Activated CD8-positive, alpha-beta T cell treated with anti-CD3 and anti-CD28 coated beads for 36 hours (primary cell): ENCODE measurements at regions not wholly inside any gene's neighbourhood (a gene's known extent, or its start where the extent isn't known, plus 50 kb on each side); places are given as distances from the start of the nearest gene placed in this dataset.
"Not testable (repeated sequence)": the region's sequence is repeated elsewhere in the genome, so short reads cannot be mapped to it uniquely, and the experiment has no call there.

Experiments used
- ATAC-seq: fragments of 200-7000 bp; cut with Tn5 transposase; one replicate; pipeline ENCODE4 v1.10.0; 2021; ENCODE audit warnings: mild to moderate bottlenecking, moderate library complexity
- CTCF ChIA-PET: fragments of 350-600 bp; sonication (Branson Sonifier 250); formaldehyde crosslinking; loops from one replicate; lab custom pipeline; 2021; ENCODE audit warnings: antibody characterized with exemption; lab: Charles Lee
- POLR2A ChIA-PET: fragments of 350-600 bp; sonication (Branson Sonifier 250); formaldehyde crosslinking; loops from one replicate; lab custom pipeline; 2021; ENCODE audit warnings: antibody characterized with exemption; lab: Charles Lee
- DNase-seq: peaks from one replicate; pipeline ENCODE4 v3.0.0-alpha.2; 2020
- H3K27ac Mint-ChIP-seq: one replicate; pipeline ENCODE4 v1.8.0; 2021; ENCODE audit warnings: mild to moderate bottlenecking, mixed read lengths
- H3K27me3 Mint-ChIP-seq: one replicate; pipeline ENCODE4 v1.8.0; 2021; ENCODE audit warnings: mixed read lengths
- H3K36me3 Mint-ChIP-seq: one replicate; pipeline ENCODE4 v1.8.0; 2021; ENCODE audit warnings: low read depth, mixed read lengths
- H3K4me1 Mint-ChIP-seq: one replicate; pipeline ENCODE4 v1.8.0; 2021; ENCODE audit warnings: low read depth, mixed read lengths
- H3K4me3 Mint-ChIP-seq: one replicate; pipeline ENCODE4 v1.8.0; 2021; ENCODE audit warnings: mild to moderate bottlenecking, moderate library complexity, mixed read lengths
- H3K9me3 Mint-ChIP-seq: one replicate; pipeline ENCODE4 v1.8.0; 2021; ENCODE audit warnings: mixed read lengths
- CTCF ChIP-seq: fragments of 200-600 bp; IDR thresholded peaks from one replicate; pipeline ENCODE4 v1.8.0; 2022; ENCODE audit warnings: antibody characterized with exemption, mild to moderate bottlenecking
- intact Hi-C: fragments of 100-400 bp; cut with micrococcal nuclease; formaldehyde crosslinking; loops from one replicate; pipeline ENCODE4 v1.10.0; 2022

GRCh38 chr6:6486595-6486994, 101.9 kb upstream of the LY86 start:
- ChIA-PET CTCF (no interaction called here), POLR2A (no interaction called here)
- H3K4me3 Mint-ChIP-seq: no peak overlapping the region
- TF ChIP-seq CTCF: no peak
- no peak overlapping the region for H3K27ac Mint-ChIP-seq
- no peaks in the 10 kb centered on the region for H3K4me1 Mint-ChIP-seq
- no peaks in the 10 kb centered on the region for H3K36me3 Mint-ChIP-seq
- no peaks in the 10 kb centered on the region for H3K27me3 Mint-ChIP-seq
- no peaks in the 10 kb centered on the region for H3K9me3 Mint-ChIP-seq
- DNase-seq (no peak), ATAC-seq (no peak)
- intact Hi-C loops: no loop called here

GRCh38 chr6:6491761-6492160, 96.8 kb upstream of the LY86 start:
- no peak for TF ChIP-seq CTCF
- intact Hi-C loops: no loop called here
- no peak for DNase-seq
- Mint-ChIP-seq H3K36me3 (no peaks in the 10 kb centered on the region), H3K4me1 (peaks cover 7% of the 10 kb centered on the region), H3K27me3 (peaks cover 3% of the 10 kb centered on the region), H3K4me3 (no peak overlapping the region), H3K9me3 (no peaks in the 10 kb centered on the region), H3K27ac (no peak overlapping the region)
- ATAC-seq: no peak
- ChIA-PET CTCF (interaction anchor here (0.6 kb wide), 1 partner anchor 104 kb away, joined by 3 read pairs; no protein-coding TSS in a partner anchor), POLR2A (no interaction called here)

DNA sequence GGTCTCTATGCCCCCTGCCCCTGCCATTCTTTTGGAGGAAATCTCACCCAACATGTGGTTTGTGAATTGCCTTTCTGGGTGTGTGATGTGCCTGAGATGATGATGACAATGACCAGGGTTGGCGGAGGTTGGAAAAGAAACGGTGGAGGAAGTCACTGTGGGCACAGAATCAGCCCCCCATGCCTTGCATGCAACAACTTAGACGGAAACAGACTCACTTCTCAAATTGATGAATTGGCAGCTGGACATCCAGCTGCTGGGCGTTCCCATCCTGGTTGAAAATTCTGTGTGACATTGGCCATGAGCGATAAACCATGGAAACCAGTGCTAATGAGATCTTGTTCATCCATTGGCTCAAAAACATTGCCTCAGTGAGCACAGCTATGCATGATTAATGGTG, 95.8 kb upstream of the LY86 start:
- ChIA-PET POLR2A (no interaction called here), CTCF (interaction anchor here (0.9 kb wide), 1 partner anchor 21 kb away, joined by 3 read pairs; no protein-coding TSS in a partner anchor)
- Mint-ChIP-seq H3K4me1 (peaks cover 7% of the 10 kb centered on the region), H3K27ac (no peak overlapping the region), H3K9me3 (no peaks in the 10 kb centered on the region), H3K36me3 (no peaks in the 10 kb centered on the region), H3K27me3 (peaks cover 3% of the 10 kb centered on the region), H3K4me3 (no peak overlapping the region)
- DNase-seq: no peak
- intact Hi-C loops: no loop called here
- no peak for TF ChIP-seq CTCF
- ATAC-seq: no peak

DNA sequence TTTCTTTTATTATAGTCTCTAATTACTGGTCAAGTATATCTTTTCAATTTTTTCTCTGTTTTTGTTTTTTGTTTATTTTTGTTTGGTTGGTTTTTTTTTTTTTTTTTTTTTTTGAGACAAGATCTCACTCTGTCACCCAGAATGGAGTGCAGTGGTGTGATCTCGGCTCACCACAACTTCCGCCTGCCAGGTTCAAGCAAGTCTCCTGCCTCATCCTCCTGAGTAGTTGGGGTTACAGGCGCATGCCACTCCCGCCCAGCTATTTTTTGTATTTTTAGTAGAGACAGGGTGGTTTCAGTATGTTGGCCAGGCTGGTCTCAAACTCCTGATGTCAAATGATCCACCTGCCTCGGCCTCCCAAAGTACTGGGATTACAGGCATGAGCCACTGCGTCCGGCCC, 94.4 kb upstream of the LY86 start:
- intact Hi-C loops, POLR2A ChIA-PET, H3K27me3 Mint-ChIP-seq, H3K4me3 Mint-ChIP-seq, H3K27ac Mint-ChIP-seq, H3K4me1 Mint-ChIP-seq, H3K9me3 Mint-ChIP-seq, H3K36me3 Mint-ChIP-seq, ATAC-seq: not testable (repeated sequence)
- CTCF ChIA-PET: interaction anchor here (1.0 kb wide), 2 partner anchors 15 to 123 kb away, joined by 3 to 4 read pairs; no protein-coding TSS in a partner anchor
- DNase-seq: peak; percentile 53

- peak; percentile 53 for ATAC-seq
- peaks cover 7% of the 10 kb centered on the region for H3K27me3 Mint-ChIP-seq
- intact Hi-C loops: no loop called here
These were observed 93.8 kb upstream of the LY86 start for GRCh38 chr6:6494677-6495076.

More at GRCh38 chr6:6494677-6495076, 93.8 kb upstream of the LY86 start:
- peak; percentile 66 for TF ChIP-seq CTCF
- Mint-ChIP-seq H3K27ac (no peak overlapping the region), H3K4me3 (no peak overlapping the region), H3K36me3 (no peaks in the 10 kb centered on the region), H3K9me3 (no peaks in the 10 kb centered on the region), H3K4me1 (peaks cover 7% of the 10 kb centered on the region)
- CTCF ChIA-PET: interaction anchor here (0.7 to 1.0 kb wide), 3 partner anchors 9 to 123 kb away, joined by 3 to 4 read pairs (median 3); no protein-coding TSS in a partner anchor
- POLR2A ChIA-PET: no interaction called here
- DNase-seq: peak; percentile 72
